K562 (cell line): ENCODE measurements at regions not wholly inside any gene's neighbourhood (a gene's known extent, or its start where the extent isn't known, plus 50 kb on each side); places are given as distances from the start of the nearest gene placed in this dataset.

ENCODE experiments used
- ATAC-seq: fragments of 200-7000 bp; cut with Tn5 transposase; 3 replicates; pipeline ENCODE4 v1.9.1; 2020; ENCODE audit warnings: moderate library complexity
- BruUV-seq: library from RNA; stranded (reverse); fragments of 400-500 nt; replicated peaks from 2 replicates; lab custom pipeline; 2021; lab: Mats Ljungman, UMichigan
- CTCF ChIA-PET: fragments of 300-600 bp; formaldehyde crosslinking; extraction: SDS; loops from one replicate; lab custom pipeline; 2021; ENCODE audit warnings: low intra/inter-chr PET ratio; lab: Yijun Ruan, JAX
- POLR2A ChIA-PET: fragments of 300-600, 350-650 bp; sonication (Branson Sonifier 250); formaldehyde crosslinking; extraction: SDS; loops from one replicate; lab custom pipeline; 2021; ENCODE audit warnings: antibody characterized with exemption, inconsistent platforms; lab: Yijun Ruan, JAX
- DNase-seq, 4 experiments: peaks; one replicate each; pipeline versions ENCODE4 v3.0.0 to v3.0.0-alpha.2; 2011 to 2018; ENCODE audit warnings: low spot score in 3 of 4, mixed read lengths in 3 of 4; ENCODE audit errors: extremely low read depth in 1 of 4
- FAIRE-seq: peaks from 2 replicates; lab custom pipeline; 2011; peaks lifted over from hg19 to GRCh38; lab: Jason Lieb, UNC
- H2AFZ ChIP-seq: 2 replicates; pipeline ENCODE4 v1.6.0; 2011; ENCODE audit warnings: low read depth, low read length, control low read depth, inconsistent platforms
- H3K27ac ChIP-seq: fragments of 200-600 bp; 3 replicates; pipeline ENCODE4 v1.8.0; 2011; ENCODE audit warnings: low read depth, mild to moderate bottlenecking, control low read depth, inconsistent platforms, low read length, moderate library complexity, mixed read lengths; ENCODE audit errors: extremely low read depth
- H3K27me3 ChIP-seq, 2 experiments: fragments of 300-600 bp in 1 of 2; 2 replicates in 1 of 2; 3 replicates in 1 of 2; pipeline versions ENCODE4 v1.6.0 to v1.8.0; 2011; ENCODE audit warnings: inconsistent platforms in 2 of 2, low read length in 2 of 2, mild to moderate bottlenecking in 1 of 2, mixed read lengths in 1 of 2, moderate library complexity in 1 of 2; ENCODE audit not compliant: control insufficient read depth in 2 of 2, insufficient read depth in 2 of 2
- H3K36me3 ChIP-seq: fragments of 300-600 bp; 3 replicates; pipeline ENCODE4 v1.8.0; 2011; ENCODE audit warnings: mild to moderate bottlenecking, low read length, inconsistent platforms; ENCODE audit not compliant: control insufficient read depth, insufficient read depth
- H3K4me1 ChIP-seq, 2 experiments: fragments of 200-600 bp in 1 of 2; replicated peaks in 1 of 2; 2 replicates in 1 of 2; 3 replicates in 1 of 2; pipeline versions ENCODE4 v1.5.1 to v1.8.0; 2011; ENCODE audit warnings: inconsistent platforms in 2 of 2, low read length in 2 of 2, mild to moderate bottlenecking in 1 of 2, mixed read lengths in 1 of 2, moderate library complexity in 1 of 2; ENCODE audit not compliant: control insufficient read depth in 2 of 2, insufficient read depth in 2 of 2
- H3K4me2 ChIP-seq: 2 replicates; pipeline ENCODE4 v1.6.1; 2011; ENCODE audit warnings: low read length, control low read depth, inconsistent platforms, mixed read lengths; ENCODE audit not compliant: insufficient read depth
- H3K4me3 ChIP-seq: fragments of 200-600 bp; sonication (generic), shearing (Covaris generic); 2 replicates; pipeline ENCODE4 v1.5.1; 2016; ENCODE audit warnings: control low read depth, inconsistent platforms
- H3K79me2 ChIP-seq: fragments of 200-600 bp; 3 replicates; pipeline ENCODE4 v1.8.0; 2011; ENCODE audit warnings: low read length, inconsistent platforms; ENCODE audit not compliant: control insufficient read depth, insufficient read depth
- H3K9ac ChIP-seq, 2 experiments: 2 replicates each; pipeline versions ENCODE4 v1.6.0 to v1.6.1; 2011; ENCODE audit warnings: low read depth in 2 of 2, low read length in 2 of 2, control low read depth in 1 of 2, inconsistent platforms in 1 of 2, mild to moderate bottlenecking in 1 of 2, mixed read lengths in 1 of 2; ENCODE audit not compliant: insufficient read depth in 1 of 2
- H3K9me1 ChIP-seq: one replicate; pipeline ENCODE4 v1.6.0; 2011; ENCODE audit warnings: inconsistent platforms, mild to moderate bottlenecking, low read length, moderate library complexity; ENCODE audit not compliant: control insufficient read depth, insufficient read depth
- H3K9me3 ChIP-seq: replicated peaks from 2 replicates; pipeline ENCODE4 v1.5.1; 2011; ENCODE audit warnings: low read depth, low read length, inconsistent platforms; ENCODE audit not compliant: control insufficient read depth, insufficient read depth
- H4K20me1 ChIP-seq: replicated peaks from 2 replicates; pipeline ENCODE4 v1.6.1; 2011; ENCODE audit warnings: low read length, inconsistent platforms, mixed read lengths; ENCODE audit not compliant: control insufficient read depth, insufficient read depth
- CREB3L1 ChIP-seq: fragments of 450-650 bp; IDR thresholded peaks from 2 replicates; pipeline ENCODE4 v1.6.1; 2014; ENCODE audit warnings: low read depth, mild to moderate bottlenecking, moderate library complexity, borderline replicate concordance
- HNRNPLL ChIP-seq: fragments of 200-400 bp; formaldehyde crosslinking; IDR thresholded peaks from 2 replicates; pipeline ENCODE4 v1.6.1; 2017; ENCODE audit warnings: low read length, low read depth, mild to moderate bottlenecking; ENCODE audit not compliant: poor library complexity, severe bottlenecking
- HNRNPUL1 ChIP-seq: fragments of 200-400 bp; formaldehyde crosslinking; IDR thresholded peaks from 2 replicates; pipeline ENCODE4 v1.6.1; 2017; ENCODE audit warnings: low read length
- MITF ChIP-seq: IDR thresholded peaks from 2 replicates; pipeline ENCODE4 v1.6.1; 2014; ENCODE audit warnings: antibody characterized with exemption
- MXI1 ChIP-seq: IDR thresholded peaks from 2 replicates; pipeline ENCODE4 v1.6.1; 2011; ENCODE audit warnings: low read depth, mild to moderate bottlenecking, improper control_type of control experiment, low read length
- TEAD2 ChIP-seq: fragments of 450-650 bp; IDR thresholded peaks from 2 replicates; pipeline ENCODE4 v1.6.1; 2016; ENCODE audit warnings: missing genetic modification characterization, control low read depth, missing compliant biosample characterization
- TSHZ1 ChIP-seq: fragments of 250-450 bp; sonication (Bioruptor Pico); IDR thresholded peaks from 2 replicates; pipeline ENCODE4 v1.4.0; 2020; ENCODE audit warnings: mild to moderate bottlenecking, moderate library complexity
- ZBED1 ChIP-seq: IDR thresholded peaks from 2 replicates; pipeline ENCODE4 v1.6.1; 2014
- ZNF239 ChIP-seq: fragments of 250-450 bp; sonication (Bioruptor Pico); IDR thresholded peaks from 2 replicates; pipeline ENCODE4 v1.4.0; 2020; ENCODE audit warnings: mild to moderate bottlenecking
- WGBS: fragments of 100-300 bp; shearing (Covaris generic); methylation state at CpG from one replicate; pipeline ENCODE4 v1.1.6; 2016; ENCODE audit warnings: low coverage, mixed read lengths; ENCODE audit not compliant: insufficient coverage; ENCODE audit errors: missing lambda C conversion rate; 5-methylcytosine and 5-hydroxymethylcytosine counted together
- in situ Hi-C: fragments of 300-500 bp; cut with MboI; formaldehyde crosslinking; loops from 4 replicates; pipeline ENCODE4 v1.15.0; 2018; ENCODE audit warnings: inconsistent platforms, mixed read lengths
- intact Hi-C: fragments of 100-400 bp; cut with micrococcal nuclease; formaldehyde crosslinking; loops from 2 replicates; pipeline ENCODE4 v1.14.2; 2022
- TF ChIP-seq, protein P1 (sequence below): sonication (generic); formaldehyde crosslinking; IDR thresholded peaks from 2 replicates; pipeline ENCODE4 v1.8.0; 2023; ENCODE audit warnings: missing genetic modification reagents, mild to moderate bottlenecking, borderline replicate concordance

DNA sequence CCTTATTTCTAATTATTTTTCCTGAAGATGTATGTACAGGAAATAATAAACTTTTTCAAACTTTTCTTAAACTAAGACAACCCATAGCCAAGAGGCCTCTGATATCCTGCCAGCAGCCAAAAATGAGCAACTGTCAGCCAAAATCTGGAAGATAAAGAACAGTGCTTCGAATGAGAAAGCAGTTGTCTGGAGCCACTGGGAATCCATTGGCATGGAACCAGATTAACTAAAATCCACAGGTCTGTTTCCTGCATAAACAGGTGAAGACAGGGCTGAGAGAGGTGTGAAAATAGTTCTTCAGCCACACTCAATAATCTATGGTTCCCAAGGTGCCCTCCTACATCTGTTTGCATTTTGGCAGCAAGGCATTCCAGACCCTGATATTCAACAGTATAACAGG is 1076.7 kb upstream of the PIK3C3 start:
- 0% methylated on average over 1 of the region's 1 CpG for WGBS
- no peak overlapping the region for H3K4me3 ChIP-seq
- FAIRE-seq (no peak), ATAC-seq (no peak), DNase-seq (no peak)
- no peak overlapping the region for H2AFZ ChIP-seq
- no peaks in the 10 kb centered on the region for H3K79me2 ChIP-seq
- no peak overlapping the region for H3K9ac ChIP-seq
- H3K4me1 ChIP-seq: no peaks in the 10 kb centered on the region
- 0 out of 2 replicates have a peak, but pooled peaks cover 2% of the 10 kb centered on the region for H3K9me3 ChIP-seq
- BruUV-seq: no TSS peak
- ChIA-PET CTCF (no interaction called here), POLR2A (no interaction called here)
- in situ Hi-C loops: no loop called here
- no peaks in the 10 kb centered on the region for H3K27me3 ChIP-seq
- H3K9me1 ChIP-seq: no peaks in the 10 kb centered on the region
- H3K27ac ChIP-seq: no peak overlapping the region
- no peaks in the 10 kb centered on the region for H4K20me1 ChIP-seq
- H3K36me3 ChIP-seq: no peaks in the 10 kb centered on the region
- TF ChIP-seq ZNF239 (CRISPR knock-in tag): no peak
- no peak for TF ChIP-seq CREB3L1
- TF ChIP-seq, protein P1, sequence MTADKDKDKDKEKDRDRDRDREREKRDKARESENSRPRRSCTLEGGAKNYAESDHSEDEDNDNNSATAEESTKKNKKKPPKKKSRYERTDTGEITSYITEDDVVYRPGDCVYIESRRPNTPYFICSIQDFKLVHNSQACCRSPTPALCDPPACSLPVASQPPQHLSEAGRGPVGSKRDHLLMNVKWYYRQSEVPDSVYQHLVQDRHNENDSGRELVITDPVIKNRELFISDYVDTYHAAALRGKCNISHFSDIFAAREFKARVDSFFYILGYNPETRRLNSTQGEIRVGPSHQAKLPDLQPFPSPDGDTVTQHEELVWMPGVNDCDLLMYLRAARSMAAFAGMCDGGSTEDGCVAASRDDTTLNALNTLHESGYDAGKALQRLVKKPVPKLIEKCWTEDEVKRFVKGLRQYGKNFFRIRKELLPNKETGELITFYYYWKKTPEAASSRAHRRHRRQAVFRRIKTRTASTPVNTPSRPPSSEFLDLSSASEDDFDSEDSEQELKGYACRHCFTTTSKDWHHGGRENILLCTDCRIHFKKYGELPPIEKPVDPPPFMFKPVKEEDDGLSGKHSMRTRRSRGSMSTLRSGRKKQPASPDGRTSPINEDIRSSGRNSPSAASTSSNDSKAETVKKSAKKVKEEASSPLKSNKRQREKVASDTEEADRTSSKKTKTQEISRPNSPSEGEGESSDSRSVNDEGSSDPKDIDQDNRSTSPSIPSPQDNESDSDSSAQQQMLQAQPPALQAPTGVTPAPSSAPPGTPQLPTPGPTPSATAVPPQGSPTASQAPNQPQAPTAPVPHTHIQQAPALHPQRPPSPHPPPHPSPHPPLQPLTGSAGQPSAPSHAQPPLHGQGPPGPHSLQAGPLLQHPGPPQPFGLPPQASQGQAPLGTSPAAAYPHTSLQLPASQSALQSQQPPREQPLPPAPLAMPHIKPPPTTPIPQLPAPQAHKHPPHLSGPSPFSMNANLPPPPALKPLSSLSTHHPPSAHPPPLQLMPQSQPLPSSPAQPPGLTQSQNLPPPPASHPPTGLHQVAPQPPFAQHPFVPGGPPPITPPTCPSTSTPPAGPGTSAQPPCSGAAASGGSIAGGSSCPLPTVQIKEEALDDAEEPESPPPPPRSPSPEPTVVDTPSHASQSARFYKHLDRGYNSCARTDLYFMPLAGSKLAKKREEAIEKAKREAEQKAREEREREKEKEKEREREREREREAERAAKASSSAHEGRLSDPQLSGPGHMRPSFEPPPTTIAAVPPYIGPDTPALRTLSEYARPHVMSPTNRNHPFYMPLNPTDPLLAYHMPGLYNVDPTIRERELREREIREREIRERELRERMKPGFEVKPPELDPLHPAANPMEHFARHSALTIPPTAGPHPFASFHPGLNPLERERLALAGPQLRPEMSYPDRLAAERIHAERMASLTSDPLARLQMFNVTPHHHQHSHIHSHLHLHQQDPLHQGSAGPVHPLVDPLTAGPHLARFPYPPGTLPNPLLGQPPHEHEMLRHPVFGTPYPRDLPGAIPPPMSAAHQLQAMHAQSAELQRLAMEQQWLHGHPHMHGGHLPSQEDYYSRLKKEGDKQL (CRISPR knock-in tag): no peak
- no peak for TF ChIP-seq MITF
- no peak for TF ChIP-seq MXI1
- TF ChIP-seq TSHZ1 (CRISPR knock-in tag): no peak
- no peak for TF ChIP-seq ZBED1
- TF ChIP-seq TEAD2: no peak
- TF ChIP-seq HNRNPUL1: no peak
- TF ChIP-seq HNRNPLL: no peak
- intact Hi-C loops: no loop called here
- no peak overlapping the region for H3K4me2 ChIP-seq
